Suprapubic skin (tissue), 4 donors: ENCODE measurements at regions not wholly inside any gene's neighbourhood (a gene's known extent, or its start where the extent isn't known, plus 50 kb on each side); places are given as distances from the start of the nearest gene placed in this dataset.

Source experiments
- CTCF ChIP-seq, 2 donors: fragments of 200-600 bp in 1 of 2; fragments of 450-650 bp in 1 of 2; sonication (generic) in 1 of 2; IDR thresholded peaks; one replicate each; pipeline ENCODE4 v1.5.1; 2016 to 2019; ENCODE audit warnings: antibody characterized with exemption in 2 of 2, mild to moderate bottlenecking in 1 of 2, moderate library complexity in 1 of 2
- EP300 ChIP-seq: sonication (generic); formaldehyde crosslinking; IDR thresholded peaks from one replicate; pipeline ENCODE4 v1.6.1; 2017; ENCODE audit warnings: antibody characterized with exemption
- POLR2A ChIP-seq, 2 donors: fragments of 450-650 bp; IDR thresholded peaks; one replicate each; pipeline ENCODE4 v1.6.1; 2017; ENCODE audit warnings: antibody characterized with exemption in 2 of 2, mild to moderate bottlenecking in 2 of 2, moderate library complexity in 2 of 2
- POLR2AphosphoS5 ChIP-seq, 3 donors: sonication (generic); formaldehyde crosslinking; IDR thresholded peaks; one replicate each; pipeline ENCODE4 v1.6.1; 2017; ENCODE audit warnings: antibody characterized with exemption in 3 of 3

- no peak for TF ChIP-seq CTCF (IDR thresholded peaks at IDR 0.05)
- TF ChIP-seq POLR2A (IDR thresholded peaks at IDR 0.05), result no peak
- no peak for TF ChIP-seq POLR2AphosphoS5 (IDR thresholded peaks at IDR 0.05)
- TF ChIP-seq EP300, result no peak
Measured at GRCh38 chr12:93272997-93273396, 104.7 kb upstream of the NUDT4 start.
